ENCODE measurements at regions not wholly inside any gene's neighbourhood (a gene's known extent, or its start where the extent isn't known, plus 50 kb on each side); places are given as distances from the start of the nearest gene placed in this dataset.
"Not testable (repeated sequence)": the region's sequence is repeated elsewhere in the genome, so short reads cannot be mapped to it uniquely, and the experiment has no call there.

DNA sequence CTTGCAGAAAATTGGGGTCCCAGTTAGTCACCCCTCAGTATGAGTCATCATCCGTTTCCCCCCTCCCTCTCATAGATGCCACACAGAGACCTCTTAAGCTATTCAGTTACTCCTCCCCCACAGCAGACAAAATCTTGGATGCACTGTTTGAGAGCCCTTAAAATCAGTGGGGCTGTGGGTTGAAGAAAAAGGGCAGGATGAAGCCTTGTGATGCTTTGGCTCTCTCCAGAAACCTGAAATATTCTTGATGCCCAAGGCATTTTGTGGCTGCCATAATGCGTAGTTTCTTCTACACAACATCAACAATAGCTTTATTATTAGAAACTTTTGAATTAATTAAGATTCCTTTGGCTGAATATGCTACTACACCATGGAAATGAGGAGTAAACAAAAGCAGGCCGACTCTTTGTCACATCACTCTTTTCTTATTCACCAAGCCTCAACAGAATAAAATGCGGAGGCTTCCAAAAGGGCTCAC, 133.8 kb downstream of the MRPS30 start:
- DNase-seq (ENCODE audit: low spot score), result no peak

DNA sequence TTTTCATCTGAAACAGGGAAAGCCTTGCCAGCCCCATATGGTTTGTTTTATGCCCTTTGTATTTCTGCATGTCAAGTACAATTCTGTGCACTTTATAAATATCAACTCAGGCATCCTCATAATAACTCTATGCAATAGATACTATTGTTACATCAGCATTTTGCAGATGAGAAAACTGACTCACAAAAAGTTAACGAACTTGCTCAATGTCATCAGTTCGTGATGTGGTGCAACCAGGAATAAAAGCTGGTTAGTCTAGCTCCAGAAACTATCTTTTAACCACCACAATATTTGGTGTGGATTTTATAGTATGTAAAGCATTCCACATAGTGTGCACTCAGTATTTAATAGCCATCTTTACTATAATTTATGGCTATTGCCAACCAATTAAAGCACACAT, 134.9 kb downstream of the MRPS30 start:
- DNase-seq (ENCODE audit: low spot score), result no peak

DNA sequence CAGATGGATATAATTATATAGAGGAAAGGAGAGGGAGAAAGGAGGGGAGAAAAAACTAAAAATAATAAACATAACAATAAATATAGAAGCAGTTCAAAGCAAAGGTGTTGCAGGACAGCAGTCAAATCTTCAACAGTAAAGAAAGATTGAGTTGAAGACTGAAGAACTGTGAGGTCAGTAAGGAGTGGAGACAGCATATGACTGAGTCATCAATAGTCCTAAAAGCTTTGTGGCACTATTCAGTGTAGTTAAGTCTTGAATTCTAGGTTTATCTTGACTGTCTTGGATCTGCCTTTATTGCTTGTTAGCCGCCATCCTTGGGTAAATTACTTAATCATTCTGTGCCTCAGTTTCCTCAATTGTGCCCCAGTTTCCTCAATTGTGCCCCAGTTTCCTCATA, 137.0 kb downstream of the MRPS30 start:
- DNase-seq (ENCODE audit: low spot score), result no peak

DNA sequence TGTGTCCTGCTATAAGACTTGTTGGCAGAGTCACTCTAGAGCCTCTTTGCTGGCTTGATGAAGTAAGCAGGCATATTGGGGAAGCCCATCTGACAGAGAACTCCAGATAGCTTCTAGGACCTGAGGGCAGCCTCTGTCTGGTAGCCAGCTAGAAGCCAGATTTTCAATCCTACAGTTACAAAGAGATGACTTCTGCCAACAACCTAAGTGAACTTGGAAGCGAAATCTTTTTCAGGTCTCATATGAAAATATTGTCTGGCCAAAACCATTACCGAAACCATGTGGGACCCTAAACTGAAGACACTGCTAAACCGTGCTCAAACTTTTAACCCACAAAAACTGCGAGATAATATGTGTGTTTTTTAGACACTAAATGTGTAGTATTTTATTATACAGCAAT, 140.9 kb downstream of the MRPS30 start:
- DNase-seq (ENCODE audit: low spot score), result no peak

DNA sequence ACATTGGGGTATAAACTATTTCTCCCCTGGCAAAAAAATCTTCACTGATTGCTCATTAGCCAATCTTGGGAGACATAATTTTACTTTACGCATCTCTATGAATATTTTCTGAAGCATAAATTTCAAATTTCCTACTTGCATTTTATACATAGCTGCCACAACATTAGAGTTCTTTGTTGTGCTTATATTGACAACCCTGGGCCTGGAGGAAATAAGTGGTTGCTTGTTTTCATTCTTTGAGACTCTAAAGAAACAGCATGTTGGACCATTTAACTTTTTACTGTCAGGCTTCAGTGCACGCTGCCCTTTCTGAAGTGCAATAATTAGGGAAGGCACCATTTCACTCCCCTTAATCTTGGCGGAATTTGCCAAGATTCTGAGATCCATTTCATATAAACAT, 142.6 kb downstream of the MRPS30 start:
- DNase-seq (ENCODE audit: low spot score), result no peak

DNA sequence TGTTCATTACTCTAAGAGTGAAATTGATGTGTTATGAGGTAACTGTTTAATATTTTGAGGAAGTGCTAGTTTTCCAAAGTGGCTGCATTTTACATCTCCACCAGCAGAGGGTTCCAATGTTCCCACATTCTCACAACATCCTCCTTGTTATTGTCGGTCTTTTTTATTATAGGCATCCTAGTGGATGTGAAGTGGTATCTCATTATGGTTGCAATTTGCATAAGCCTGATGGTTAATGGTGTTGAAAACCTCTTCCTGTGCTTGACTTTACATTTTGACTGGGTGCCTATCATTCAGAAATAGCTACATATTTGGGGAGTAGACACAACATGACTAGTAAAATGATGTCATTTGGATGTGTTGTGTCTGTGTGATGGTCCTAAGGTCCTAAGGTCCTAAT, 143.6 kb downstream of the MRPS30 start:
- DNase-seq (ENCODE audit: low spot score), result peak; percentile 6

DNA sequence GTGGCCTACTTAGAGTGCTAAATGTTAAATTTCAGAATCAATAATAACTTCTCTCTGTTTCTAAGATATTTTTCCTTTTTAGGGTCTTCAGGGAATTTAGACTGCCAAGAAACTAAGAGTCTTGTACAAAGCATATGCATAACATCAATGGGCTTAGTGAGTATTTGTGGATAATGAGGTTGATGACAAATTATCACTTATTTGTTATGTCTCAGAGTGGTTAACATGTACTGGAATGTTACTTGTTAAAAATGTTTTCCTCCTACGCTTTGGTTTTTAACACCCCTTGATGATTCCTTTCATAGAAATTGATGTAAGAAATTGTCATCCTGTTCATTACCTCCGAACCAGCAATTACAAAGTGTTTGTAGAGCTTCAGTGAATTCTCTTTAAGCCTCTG, 144.3 kb downstream of the MRPS30 start:
- no peak for DNase-seq (ENCODE audit: low spot score)

DNA sequence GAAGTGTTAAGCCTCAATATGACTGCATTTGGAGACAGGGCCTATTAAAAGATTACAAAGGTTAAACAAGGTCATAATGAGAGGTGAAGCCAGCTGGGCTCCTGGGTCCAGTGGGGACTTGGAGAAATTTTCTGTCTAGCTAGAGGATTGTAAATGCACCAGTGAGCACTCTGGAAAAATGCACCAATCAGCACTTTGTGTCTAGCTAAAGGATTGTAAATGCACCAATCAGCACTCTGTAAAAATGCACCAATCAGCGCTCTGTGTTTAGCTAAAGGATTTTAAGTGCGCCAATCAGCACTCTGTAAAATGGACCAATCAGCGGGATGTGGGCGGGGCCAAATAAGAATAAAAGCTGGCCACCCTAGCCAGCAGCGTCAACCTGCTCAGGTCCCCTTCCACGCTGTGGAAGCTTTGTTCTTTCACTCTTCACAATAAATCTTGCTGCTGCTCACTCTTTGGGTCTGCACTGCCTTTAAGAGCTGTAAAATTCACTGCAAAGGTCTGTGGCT, 150.3 kb downstream of the MRPS30 start:
- DNase-seq (ENCODE audit: low spot score), result not testable (repeated sequence)

DNA sequence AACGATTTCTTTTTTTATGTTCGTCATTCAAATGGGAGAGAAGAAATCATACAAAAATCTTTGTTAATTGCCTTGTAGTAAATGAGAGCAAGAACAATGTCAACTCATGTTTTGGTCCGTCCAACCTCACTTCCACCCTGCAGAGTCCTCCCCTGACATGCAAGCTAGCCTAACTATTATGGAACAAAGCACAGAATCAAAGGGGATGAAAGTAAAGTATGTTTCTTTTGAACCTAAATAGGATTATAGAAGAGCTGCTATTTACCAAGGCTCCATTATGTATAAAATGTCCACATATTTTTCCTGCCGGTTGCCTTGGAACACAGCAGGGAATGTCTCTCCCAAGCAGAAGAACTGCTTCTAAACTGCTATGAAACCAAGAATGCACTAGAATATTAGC, 161.1 kb downstream of the MRPS30 start:
- no peak for DNase-seq (ENCODE audit: low spot score)

DNA sequence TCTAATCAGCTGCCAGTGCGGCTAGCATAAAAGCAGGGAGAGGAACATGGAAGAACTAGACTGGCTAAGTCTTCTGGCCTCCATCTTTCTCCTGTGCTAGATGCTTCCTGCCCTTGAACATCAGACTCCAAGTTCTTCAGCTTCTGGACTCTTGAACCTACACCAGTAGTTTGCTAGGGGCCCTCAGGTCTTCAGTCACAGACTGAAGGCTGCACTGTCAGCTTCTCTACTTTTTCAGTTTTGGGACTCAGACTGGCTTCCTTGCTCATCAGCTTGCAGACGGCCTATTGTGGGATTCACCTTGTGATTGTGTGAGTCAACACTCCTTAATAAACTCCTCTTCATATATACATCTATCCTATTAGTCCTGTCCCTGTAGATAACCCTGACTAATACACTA, 162.2 kb downstream of the MRPS30 start:
- DNase-seq (ENCODE audit: low spot score), result not testable (repeated sequence)

DNA sequence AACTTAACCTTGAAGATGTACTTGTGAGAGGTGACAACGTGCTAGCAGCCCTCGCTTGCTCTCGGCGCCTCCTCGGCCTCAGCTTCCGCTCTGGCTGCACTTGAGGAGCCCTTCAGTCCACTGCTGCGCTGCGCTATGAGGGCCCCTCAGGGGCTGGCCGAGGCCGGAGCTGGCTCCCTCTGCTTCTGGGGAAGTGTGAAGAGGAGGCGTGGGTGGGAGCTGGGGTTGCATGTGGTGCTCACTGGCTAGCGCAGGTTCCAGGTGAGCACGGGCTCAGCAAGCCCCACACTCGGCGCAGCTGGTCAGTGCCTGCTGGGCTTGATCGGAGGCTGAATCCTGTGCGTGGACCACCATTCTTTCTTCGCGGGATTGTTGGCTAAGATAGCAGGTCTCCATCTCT, 166.1 kb downstream of the MRPS30 start:
- no peak for DNase-seq (ENCODE audit: low spot score)

DNA sequence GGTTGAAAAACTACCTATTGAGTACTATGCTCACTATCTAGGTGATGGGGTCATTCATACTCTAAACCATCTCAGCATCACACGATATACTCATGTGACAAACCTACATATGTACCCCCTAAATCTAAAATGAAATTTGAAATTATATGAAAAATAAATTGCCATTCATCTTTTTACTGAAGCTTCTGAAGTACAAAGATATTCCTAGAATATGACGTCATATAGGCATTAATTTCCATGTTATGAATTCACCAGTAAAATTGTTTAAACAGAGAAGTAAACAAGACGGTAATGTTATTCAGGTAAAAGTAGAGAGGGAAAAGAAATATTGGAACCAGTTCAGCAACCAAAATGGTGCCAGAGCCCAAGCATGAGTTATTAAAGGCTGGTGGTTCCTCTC, 173.0 kb downstream of the MRPS30 start:
- no peak for DNase-seq (ENCODE audit: low spot score)

DNA sequence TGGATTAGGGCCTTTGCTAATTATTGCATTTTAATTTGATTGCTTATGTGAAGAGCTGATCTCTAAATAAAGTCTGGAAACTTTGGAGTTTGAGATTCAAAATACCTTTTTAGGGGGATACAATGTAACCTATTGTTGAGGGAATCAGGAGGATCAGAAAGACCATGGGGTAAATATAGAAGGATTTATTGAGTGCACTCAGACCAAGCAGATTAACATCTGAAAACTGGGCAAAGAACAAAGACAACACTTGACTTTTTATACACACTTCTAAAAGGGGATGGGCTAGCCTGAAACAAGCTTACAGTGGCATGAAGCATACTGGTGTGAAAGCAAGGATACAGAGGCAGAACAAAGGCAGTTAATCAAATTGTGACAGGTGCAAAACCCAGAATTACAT, 174.3 kb downstream of the MRPS30 start:
- no peak for DNase-seq (ENCODE audit: low spot score)

DNA sequence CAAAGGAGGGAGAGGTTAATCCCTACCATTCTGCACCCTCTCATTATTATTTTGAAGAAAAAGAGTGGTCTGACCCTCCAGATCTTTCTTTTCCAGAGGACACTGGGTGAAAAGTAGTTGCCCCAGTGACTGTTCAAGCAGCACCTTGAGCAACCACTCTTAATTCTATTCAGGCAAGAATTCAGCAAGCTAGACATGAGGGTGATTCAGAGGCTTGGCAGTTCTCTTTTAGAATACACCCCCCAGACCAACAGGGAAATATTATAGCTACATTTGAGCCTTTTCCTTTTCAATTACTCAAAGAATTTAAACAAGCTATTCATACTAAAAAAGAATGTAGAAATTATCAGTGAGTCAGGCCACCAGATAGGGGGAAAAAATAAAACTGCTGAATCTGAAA, 178.3 kb downstream of the MRPS30 start:
- no peak for DNase-seq (ENCODE audit: low spot score)

DNA sequence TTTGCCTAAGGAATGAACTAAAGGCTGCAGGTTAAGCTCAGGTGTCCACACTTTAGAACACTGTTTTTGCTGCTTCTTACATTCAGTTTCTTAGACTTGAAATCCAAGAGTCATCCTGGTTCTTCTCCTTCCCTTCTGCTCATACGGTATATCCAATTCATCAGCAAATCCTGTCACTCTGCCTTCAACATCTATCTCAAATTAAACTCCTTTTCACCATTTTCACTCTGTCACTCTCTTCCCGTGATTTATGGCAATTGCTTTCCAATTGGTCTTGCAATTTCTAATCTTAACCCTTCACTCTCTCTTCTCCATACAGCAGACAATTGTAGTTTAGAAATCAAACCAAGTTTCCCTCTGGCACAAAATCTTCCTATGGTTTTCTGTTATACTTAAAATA, 182.9 kb downstream of the MRPS30 start:
- DNase-seq (ENCODE audit: low spot score), result no peak

DNA sequence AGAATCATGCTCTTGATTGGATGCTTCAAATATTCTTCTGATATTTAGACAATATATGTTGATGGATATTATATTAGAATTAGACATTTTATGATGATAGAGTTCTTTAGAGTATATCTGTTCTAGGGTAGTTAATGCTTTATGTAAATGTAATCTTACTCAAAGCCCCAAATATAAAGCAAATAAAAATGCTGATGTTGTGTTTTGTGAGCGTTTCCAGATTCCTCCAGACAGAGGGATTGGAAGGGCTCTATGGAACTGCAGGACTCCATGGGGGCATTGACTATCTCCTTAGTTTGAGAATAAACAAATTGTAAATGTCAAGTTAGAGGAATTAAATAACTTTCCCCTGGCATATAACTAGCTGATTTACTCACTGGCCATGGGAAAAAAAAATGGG, 184.5 kb downstream of the MRPS30 start:
- no peak for DNase-seq (ENCODE audit: low spot score)

DNA sequence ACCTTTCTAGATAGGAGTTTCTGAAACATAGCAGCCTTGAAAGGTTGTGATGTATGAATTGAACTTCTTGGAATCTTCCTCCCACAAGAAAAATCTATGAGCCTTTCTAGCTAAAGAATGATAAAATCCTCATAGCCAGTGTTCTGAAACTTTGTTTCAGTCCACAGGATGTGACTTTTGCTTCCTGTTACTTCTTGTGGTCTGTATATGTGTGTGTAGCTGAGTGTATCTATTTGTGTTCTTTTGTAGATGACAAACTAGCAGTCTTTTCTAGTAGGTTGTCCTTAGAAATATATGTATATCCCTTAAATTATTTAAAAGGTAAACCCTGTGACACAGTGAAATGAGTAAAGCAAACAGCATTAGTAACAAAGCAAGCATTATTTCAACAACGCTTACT, 188.8 kb downstream of the MRPS30 start:
- no peak for DNase-seq (ENCODE audit: low spot score)

DNA sequence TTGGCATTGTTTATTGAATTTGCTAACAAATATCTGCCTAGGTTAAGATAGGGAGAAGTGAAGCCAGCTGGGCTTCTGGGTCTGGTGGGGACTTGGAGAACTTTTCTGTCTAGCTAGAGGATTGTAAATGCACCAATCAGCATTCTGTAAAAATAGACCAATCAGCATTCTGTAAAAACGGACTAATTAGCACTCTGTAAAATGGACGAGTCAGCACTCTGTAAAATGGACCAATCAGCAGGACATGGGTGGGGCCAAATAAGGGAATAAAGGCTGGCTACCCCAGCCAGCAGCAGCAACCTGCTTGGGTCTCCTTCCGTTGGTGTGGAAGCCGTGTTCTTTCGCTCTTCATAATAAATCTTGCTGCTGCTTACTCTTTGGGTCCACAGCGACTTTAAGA, 198.4 kb downstream of the MRPS30 start:
- not testable (repeated sequence) for DNase-seq (ENCODE audit: low spot score)

DNA sequence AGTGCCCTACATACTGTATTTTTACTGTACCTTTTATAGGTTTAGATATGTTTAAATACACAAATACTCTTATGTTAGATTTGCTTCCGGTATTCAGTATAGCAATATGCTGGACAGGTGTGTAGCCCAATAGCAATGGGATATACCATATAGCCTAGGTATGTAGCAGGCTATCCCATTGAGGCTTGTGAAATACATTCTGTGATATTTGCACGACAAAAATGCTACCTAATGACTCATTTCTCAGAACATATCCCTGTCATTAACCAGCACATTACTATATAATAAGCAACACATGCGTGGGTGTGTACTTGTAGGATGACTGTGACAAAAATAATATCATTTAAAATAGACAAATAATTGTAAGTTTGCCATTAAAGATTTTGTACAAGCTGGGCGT, 208.8 kb downstream of the MRPS30 start:
- DNase-seq (ENCODE audit: low spot score), result no peak

DNA sequence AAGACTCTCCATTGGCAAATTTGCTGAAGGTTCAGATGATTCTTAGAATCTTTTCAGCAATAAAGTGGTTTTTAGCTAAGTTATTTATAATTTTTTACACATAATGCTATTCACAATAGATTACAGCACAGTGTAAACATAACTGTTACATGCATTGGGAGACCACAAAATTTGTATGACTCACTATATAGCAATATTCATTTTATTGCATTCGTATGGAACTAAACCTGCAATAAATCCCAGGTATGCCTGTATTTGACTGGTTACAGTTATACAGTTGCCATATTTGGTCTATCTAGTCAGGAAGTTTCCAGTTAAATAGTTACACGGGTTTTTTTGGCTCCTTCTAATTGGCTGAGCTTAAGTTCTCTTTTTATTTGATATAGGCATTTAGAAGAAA, 220.8 kb downstream of the MRPS30 start:
- DNase-seq (ENCODE audit: low spot score), result no peak

DNA sequence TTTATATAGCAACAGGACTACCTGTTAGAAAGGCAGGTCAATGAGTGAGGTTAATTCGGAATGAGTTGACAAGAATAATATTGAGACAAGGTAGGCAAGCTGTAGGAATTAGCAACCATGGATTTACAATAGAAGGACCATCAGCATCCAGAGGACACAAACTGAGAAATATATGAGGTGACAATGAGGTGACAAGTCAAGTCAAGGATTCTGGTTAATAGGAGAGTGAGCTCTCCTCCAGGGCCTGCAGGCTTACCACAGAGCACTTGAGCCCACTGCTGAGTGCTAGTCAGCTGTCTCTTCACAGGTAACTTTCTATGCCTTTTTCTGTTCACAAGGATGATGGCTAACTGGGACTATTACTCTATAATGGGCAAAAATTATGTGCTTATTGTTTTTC, 227.2 kb downstream of the MRPS30 start:
- no peak for DNase-seq (ENCODE audit: low spot score)

DNA sequence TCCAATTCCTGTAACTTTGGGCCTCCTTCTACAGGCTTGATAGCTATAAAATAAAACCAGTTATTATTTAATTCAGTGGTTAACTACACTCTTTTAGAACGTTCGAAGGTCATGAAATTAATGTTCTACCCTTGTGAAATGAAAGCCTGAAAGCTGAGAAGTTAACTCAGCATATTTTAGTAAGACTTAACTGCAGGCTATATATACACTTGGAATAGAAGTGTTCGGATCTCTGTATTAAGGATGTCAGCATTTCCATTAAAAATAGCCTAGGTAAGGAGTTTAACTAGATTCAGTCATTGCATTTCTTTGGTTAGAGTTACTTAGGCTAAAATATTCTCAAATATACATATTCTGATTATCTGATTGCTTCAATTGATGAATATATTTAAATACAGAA, 229.2 kb downstream of the MRPS30 start:
- no peak for DNase-seq (ENCODE audit: low spot score)

DNA sequence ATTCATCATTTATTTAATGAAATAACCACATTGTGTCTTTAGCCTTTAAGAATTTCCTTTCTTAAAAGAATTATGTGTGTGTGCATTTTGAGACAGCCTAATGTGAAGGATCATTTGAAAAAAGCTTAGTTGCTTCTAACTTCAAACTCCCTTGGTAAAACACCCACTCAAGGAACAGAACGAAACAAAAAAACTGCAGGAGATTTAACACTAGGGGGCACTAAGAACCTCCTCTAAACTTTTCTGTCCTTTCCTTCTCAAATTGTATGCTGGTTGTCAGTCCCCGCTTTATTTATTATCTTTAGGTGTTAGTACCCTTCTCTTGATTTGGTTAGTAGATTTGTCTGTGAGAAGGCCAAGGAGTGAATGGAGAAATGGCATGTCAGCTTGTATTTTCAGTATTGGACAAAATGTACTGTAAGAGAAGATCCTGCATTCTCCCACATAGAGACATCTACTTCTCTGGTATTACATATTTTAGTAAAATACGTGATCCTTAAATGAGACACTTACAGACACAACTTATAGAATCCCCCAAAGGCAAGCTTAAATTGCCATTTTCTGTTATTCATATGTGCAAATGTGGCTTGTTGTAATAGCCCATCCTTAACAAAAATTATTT, 229.7 kb downstream of the MRPS30 start:
- DNase-seq (ENCODE audit: low spot score), result peak; percentile 22

DNA sequence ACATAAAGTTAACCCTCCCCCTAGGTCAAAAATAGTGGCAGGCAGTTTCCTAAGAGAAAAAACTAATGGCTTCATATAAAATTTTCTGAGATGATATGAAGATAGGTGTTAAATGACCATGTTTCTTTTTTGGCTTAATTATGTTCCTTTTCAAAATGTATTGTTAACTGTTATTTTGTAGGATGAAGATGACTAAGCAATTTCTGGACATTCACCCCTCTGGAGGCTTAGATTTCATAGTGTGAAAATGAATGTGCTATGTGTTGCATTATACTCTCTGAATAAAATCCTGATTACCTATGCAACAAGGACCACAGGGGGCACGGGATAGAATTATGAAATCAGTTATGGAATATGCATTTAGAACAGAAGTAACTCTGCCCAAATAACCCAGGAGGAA, 233.5 kb downstream of the MRPS30 start:
- no peak for DNase-seq (ENCODE audit: low spot score)

DNA sequence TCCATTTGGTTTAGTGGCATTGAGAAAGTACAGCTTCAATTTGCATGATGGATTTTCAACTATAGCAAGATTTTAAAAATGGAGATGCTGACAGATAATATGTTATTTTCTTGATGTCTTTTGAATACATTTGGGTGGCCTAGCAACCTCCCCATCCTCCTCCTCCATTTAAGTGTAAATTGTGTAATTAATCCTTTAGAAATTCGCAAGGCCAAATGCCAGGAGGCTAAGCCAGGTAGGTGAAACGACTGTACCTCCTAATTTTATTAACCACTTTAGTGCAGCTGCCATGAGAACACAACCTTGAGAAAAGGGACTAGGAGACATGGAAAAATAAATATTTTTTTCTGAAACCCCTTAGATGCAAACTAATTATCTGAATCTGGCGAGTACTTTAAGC, 248.8 kb downstream of the MRPS30 start:
- DNase-seq (ENCODE audit: low spot score), result no peak
